ENCODE measurements at regions not wholly inside any gene's neighbourhood (a gene's known extent, or its start where the extent isn't known, plus 50 kb on each side); places are given as distances from the start of the nearest gene placed in this dataset.

DNA sequence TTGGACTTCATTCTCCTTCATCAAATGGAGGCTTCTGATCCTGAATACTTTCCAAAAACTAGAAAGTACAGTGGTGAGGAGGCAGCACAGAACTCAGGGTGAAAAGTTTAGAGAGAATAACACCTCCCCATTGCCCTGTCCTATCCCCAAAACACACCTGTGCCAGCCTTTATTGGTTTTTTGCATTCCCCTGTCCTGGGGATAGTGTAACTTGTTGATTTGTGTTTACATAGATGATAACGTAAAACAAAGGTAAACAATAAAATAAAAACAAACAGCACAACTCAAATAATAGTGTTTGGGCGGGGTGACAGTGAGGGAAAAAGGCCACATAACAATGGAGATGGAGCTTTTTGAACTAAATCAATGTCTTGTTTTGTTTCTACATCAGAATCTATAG is 1917.7 kb downstream of the TP53TG3F start:
- no peak for DNase-seq (ENCODE audit: low spot score)

GRCh38 chr16:35386619-35387018 is 1927.2 kb downstream of the TP53TG3F start:
- no peak for DNase-seq (ENCODE audit: low spot score)

GRCh38 chr16:35391328-35391727 is 1931.9 kb downstream of the TP53TG3F start:
- no peak for DNase-seq (ENCODE audit: low spot score)

- no peak for DNase-seq (ENCODE audit: low spot score)
These were observed 1938.8 kb downstream of the TP53TG3F start for GRCh38 chr16:35398180-35398579.

- no peak for DNase-seq (ENCODE audit: low spot score)
These were observed 1939.7 kb downstream of the TP53TG3F start for GRCh38 chr16:35399133-35399532.

DNA sequence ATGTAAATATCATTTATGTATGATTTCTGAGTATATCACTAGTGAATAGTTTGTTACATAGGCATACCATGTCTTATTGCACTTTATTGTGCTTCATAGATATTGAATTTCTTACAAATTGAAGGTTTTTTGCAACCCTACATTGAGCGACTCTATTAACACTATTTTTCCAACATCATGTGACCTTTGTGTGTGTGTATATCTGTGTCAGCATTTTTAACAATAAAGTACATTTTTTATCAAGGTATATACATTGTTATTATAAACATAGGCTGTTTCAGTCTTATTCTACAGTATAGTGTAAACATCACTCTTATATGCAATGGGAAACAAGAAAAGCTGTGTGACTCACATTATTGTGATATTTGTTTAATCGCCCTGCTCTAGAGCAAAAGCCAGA is 1944.9 kb downstream of the TP53TG3F start:
- no peak for DNase-seq (ENCODE audit: low spot score)

DNA sequence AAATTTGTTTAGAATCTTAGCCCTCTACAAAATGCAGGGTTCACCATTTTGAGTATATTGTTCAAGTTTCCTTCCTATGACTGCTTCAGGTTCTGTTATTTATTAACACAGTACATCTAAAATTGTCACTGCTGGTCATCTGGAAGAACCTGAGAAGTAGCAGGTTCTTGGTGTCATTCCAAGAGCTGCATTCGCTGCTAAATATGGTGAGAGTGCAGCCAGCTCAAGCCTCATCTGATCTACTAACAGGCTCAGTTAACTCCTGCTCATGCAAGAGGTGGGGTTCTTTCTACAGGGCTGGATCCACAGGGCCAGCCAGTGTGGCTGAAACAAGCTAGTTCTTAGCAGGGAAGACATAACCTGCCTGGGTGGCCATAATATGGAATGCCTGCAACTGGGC is 1946.1 kb downstream of the TP53TG3F start:
- DNase-seq (ENCODE audit: low spot score): no peak

DNA sequence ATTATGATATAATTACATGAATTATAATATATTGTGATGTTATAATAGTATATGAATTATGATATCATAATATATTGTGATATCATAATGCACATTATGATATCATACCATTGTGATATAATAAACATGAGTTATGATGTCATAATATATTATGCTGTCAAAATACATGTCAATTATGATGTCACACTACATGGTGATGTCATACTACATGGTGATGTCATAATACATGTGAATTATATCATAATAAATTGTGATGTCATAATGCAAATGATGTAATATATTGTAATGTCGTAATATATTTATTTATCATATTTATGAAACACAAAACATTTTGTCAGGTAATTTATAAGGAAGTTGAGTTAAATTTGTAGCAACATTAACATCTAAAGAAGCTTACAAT is 1950.1 kb downstream of the TP53TG3F start:
- DNase-seq (ENCODE audit: low spot score): no peak

DNA sequence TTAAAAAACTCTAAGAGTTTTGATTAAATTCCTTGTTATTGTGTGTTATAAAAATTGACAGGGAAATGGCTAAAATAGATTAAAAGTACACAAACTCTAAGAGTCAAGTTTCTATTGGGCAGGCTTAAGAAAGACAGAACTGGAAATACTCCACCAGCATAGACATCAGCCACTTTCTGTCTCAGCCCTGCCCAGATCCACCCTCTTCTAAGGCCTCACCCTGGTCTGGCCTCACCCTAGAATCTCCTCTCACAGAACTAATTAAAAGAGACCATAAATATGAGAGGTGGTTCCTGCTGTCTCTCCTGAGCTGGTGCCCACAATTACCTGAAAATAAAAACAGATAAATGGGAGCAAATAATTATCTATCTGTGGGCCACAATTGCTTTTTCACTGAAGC is 1951.0 kb downstream of the TP53TG3F start:
- no peak for DNase-seq (ENCODE audit: low spot score)

- DNase-seq (ENCODE audit: low spot score): no peak
These were observed 1951.7 kb downstream of the TP53TG3F start for GRCh38 chr16:35411156-35411555.

DNA sequence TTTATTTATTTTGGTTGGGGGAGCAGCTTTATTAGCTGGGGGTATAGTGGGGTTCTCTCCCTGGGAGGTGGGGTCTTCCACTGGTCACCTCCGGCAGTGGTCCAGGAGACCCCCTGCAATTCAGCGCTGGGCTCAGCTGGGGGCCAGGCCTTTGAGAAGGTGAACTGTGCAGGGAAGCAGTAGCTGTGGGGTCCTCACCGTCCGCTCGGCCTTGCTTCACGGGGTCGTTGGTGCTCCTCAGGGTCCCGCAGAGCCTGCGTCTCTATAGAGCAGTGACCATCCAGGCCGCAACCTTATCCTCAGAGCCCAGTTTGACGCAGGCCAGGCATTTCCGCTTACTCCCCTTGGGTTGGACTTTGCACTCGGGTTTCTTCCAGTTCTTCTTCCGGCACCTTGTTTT is 1954.7 kb downstream of the TP53TG3F start:
- no peak for DNase-seq (ENCODE audit: low spot score)

GRCh38 chr16:35414563-35414962 is 1955.2 kb downstream of the TP53TG3F start:
- DNase-seq (ENCODE audit: low spot score): no peak

GRCh38 chr16:35425270-35425669 is 1965.9 kb downstream of the TP53TG3F start:
- no peak for DNase-seq (ENCODE audit: low spot score)

GRCh38 chr16:35431829-35432663 is 1972.6 kb downstream of the TP53TG3F start:
- DNase-seq (ENCODE audit: low spot score): no peak

DNA sequence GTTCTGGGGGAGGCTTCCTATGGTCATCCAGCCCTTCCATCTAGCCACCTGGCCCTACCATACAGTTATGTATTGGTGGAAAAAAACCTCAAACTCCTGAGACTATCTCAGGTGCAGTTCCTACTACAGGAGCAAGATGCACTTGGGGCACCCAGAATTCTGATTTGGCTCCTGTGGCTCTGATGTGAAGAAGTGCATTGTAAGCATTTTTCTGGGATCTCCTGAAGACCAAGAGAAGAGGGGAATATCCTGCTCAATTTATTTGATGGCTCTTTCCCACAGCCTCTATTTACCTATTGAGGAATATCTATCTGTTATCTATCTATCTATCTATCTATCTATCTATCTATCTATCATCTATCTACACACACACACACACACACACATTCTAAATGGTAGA is 1981.5 kb downstream of the TP53TG3F start:
- no peak for DNase-seq (ENCODE audit: low spot score)

- DNase-seq (ENCODE audit: low spot score): no peak
These were observed 1987.7 kb downstream of the TP53TG3F start for GRCh38 chr16:35447010-35447558.

DNA sequence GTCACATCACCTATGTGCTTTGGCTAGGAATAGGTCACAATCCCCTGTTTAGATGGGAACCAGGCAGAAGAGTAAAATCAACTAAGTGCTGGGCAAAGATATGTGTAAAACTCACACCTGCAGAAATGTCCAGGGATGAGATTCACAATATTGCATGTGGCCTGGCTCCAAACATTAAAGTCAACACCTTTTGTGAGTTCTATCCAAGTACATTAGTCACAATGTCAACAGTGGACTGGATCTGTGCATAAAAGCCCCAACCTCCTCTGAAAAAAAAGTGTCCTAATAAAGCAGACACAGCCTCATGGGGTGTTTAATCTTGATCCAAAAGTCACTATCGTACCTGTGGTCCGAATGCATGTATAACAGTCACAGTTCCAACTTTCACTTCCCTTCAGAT is 1990.3 kb downstream of the TP53TG3F start:
- DNase-seq (ENCODE audit: low spot score): no peak

GRCh38 chr16:35450648-35451047 is 1991.2 kb downstream of the TP53TG3F start:
- DNase-seq (ENCODE audit: low spot score): no peak

DNA sequence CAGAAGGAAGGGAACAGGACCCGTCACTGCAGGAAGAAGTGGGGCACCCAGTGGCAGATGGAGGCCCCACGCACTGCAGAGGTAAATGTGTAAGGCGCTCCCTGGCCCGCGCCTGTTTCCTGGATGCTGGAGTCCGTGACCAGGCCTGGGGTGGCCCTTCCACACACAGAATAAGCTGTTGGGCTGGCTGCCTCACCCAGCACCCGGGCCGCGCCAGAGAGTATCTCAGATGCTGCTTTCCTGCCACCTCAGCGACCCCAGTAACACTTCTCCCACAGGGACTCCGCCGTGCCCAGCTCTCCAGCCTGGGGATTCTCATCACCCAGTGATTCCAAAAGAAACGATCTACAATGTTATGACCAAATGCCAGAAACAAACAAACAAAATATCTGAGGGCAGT is 1993.1 kb downstream of the TP53TG3F start:
- DNase-seq (ENCODE audit: low spot score): no peak

DNA sequence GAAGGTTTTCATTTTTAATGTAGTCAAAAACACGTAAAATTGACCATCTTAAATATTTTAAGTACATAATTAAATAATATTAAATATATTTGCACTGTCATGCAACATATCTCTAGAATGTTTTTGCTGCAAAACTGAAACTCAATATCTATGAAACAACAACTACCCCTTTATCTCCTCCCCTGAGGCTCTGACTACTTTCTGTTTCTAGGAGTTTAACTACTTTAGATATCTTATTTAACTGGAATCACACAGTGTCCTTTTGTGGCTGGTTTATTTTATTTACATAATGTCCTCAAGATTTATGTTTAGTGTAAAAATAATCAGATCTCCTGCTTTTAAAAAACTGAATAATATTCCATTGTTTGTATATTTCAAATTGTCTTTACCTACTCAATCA is 2003.9 kb downstream of the TP53TG3F start:
- DNase-seq (ENCODE audit: low spot score): no peak

DNA sequence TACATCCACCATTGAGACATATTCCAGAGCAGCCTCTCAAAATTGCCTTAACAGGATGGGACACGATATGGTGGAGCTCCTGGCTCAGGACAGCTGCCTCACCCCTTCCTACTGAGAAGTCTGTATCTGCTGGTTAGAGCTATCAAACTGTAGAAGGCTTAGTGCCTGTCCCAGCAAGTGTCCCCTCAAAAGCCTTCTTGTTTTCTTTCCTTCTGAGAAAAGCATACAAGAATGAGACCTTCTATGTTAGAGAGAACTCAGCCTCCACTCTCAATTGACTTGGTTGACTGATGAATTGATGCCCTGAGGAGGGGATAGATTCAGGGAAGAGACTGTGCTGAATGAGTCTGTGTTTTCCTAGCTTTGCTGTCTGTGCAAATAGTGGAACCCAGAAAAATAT is 2020.9 kb downstream of the TP53TG3F start:
- DNase-seq (ENCODE audit: low spot score): no peak

DNA sequence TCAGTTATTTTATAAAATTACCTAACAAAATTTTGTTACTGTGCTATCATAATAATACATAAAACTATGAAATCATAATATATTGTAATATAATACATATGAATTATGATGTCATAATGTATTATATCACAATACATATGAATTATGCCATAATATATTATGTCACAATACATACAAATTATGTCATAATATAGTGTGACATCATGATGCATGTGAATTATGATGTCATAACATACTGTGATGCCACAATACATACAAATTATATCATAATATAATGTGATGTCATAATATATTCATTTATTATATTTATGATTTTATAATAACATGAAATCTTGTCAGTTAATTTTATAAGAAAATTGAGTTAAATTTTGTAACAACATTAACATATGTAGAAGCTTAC is 2021.6 kb downstream of the TP53TG3F start:
- no peak for DNase-seq (ENCODE audit: low spot score)

DNA sequence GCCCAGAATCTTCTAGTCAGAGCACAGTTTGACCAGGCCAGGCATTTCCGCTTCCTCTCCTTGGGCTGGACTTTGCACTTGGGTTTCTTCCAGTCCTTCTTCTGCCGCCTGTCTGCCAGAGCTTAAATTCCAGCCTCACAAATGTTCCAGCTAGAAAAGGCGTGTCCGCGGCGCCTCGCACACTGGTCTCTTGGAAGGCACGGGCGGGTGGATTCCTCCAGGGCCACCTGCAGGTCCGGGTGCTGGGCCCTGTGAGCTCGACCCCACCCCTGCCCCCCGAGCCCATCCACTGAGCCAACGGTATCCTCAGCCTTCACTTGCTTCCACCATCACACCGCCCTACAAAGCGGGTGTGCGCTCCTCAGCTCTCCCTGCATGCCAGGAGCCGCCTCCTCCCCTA is 2026.5 kb downstream of the TP53TG3F start:
- no peak for DNase-seq (ENCODE audit: low spot score)

DNA sequence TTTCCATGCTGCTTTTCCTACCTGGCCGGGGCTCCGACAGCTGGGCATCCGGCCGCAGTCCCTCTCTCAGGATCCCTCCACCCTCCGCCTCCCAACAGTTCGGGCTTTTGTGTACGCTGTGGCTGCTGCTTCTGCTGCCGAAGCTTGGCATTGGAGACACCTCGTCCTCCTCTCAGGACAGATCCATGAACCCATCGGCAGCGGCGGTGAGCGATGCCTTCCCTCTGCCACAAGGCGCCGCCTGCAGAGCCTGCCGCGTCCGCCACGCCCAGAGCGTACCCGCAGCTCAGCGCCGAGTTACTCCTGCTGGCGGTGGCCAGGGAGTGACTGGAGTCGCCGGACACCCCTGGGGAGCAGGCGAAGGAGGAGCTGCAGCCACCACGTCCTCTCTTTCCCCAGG is 2032.8 kb downstream of the TP53TG3F start:
- DNase-seq (ENCODE audit: low spot score): no peak
